Activated CD8-positive, alpha-beta memory T cell treated with anti-CD3 and anti-CD28 coated beads, Interleukin-2, amount 50 U/mL, for 4 hours (primary cell): ENCODE measurements at regions not wholly inside any gene's neighbourhood (a gene's known extent, or its start where the extent isn't known, plus 50 kb on each side); places are given as distances from the start of the nearest gene placed in this dataset.

Source experiments
- DNase-seq: peaks from one replicate; pipeline ENCODE4 v3.0.0-alpha.2; 2020

- DNase-seq: no peak
Observed at GRCh38 chr11:134464981-134465730, 53.1 kb upstream of the B3GAT1 start.

GRCh38 chr11:134464196-134464595 is 52.2 kb upstream of the B3GAT1 start:
- DNase-seq: no peak

GRCh38 chr11:134463716-134464115 is 51.7 kb upstream of the B3GAT1 start:
- DNase-seq: no peak
